Type B pancreatic cell (in vitro differentiated cells): ENCODE measurements at regions not wholly inside any gene's neighbourhood (a gene's known extent, or its start where the extent isn't known, plus 50 kb on each side); places are given as distances from the start of the nearest gene placed in this dataset.

Experiments used
- DNase-seq: peaks from one replicate; pipeline ENCODE4 v3.0.0; 2021; ENCODE audit warnings: mixed read lengths; ENCODE audit not compliant: unreplicated experiment; ENCODE audit errors: extremely low spot score
- H3K27ac Mint-ChIP-seq: 2 replicates; pipeline ENCODE4 v1.8.0; 2021; ENCODE audit warnings: mild to moderate bottlenecking, mixed read lengths
- H3K27me3 Mint-ChIP-seq: 2 replicates; pipeline ENCODE4 v1.8.0; 2021; ENCODE audit warnings: mixed read lengths
- H3K36me3 Mint-ChIP-seq: 2 replicates; pipeline ENCODE4 v1.8.0; 2021; ENCODE audit warnings: mixed read lengths
- H3K4me1 Mint-ChIP-seq: one replicate; pipeline ENCODE4 v1.8.0; 2021; ENCODE audit warnings: mixed read lengths; ENCODE audit not compliant: unreplicated experiment
- H3K4me3 Mint-ChIP-seq: 2 replicates; pipeline ENCODE4 v1.8.0; 2021; ENCODE audit warnings: mild to moderate bottlenecking, mixed read lengths
- H3K9me3 Mint-ChIP-seq: 2 replicates; pipeline ENCODE4 v1.8.0; 2021; ENCODE audit warnings: mixed read lengths
- TF ChIP-seq, protein P1 (sequence below): fragments of 200-600 bp; sonication (generic); conservative IDR thresholded peaks from 2 replicates; pipeline ENCODE4 v1.5.0; 2021; ENCODE audit warnings: antibody characterized with exemption, mild to moderate bottlenecking

- Mint-ChIP-seq H3K27ac (no peak overlapping the region), H3K27me3 (no peaks in the 10 kb centered on the region), H3K36me3 (no peaks in the 10 kb centered on the region), H3K9me3 (peaks cover 11% of the 10 kb centered on the region), H3K4me1 (no peaks in the 10 kb centered on the region), H3K4me3 (no peak overlapping the region)
- TF ChIP-seq, protein P1, sequence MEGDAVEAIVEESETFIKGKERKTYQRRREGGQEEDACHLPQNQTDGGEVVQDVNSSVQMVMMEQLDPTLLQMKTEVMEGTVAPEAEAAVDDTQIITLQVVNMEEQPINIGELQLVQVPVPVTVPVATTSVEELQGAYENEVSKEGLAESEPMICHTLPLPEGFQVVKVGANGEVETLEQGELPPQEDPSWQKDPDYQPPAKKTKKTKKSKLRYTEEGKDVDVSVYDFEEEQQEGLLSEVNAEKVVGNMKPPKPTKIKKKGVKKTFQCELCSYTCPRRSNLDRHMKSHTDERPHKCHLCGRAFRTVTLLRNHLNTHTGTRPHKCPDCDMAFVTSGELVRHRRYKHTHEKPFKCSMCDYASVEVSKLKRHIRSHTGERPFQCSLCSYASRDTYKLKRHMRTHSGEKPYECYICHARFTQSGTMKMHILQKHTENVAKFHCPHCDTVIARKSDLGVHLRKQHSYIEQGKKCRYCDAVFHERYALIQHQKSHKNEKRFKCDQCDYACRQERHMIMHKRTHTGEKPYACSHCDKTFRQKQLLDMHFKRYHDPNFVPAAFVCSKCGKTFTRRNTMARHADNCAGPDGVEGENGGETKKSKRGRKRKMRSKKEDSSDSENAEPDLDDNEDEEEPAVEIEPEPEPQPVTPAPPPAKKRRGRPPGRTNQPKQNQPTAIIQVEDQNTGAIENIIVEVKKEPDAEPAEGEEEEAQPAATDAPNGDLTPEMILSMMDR, result no peak
- DNase-seq, result no peak
Measured at GRCh38 chr2:74735009-74735408, 81.0 kb downstream of the SEMA4F start.

GRCh38 chr2:74735564-74735963 is 81.5 kb downstream of the SEMA4F start:
- TF ChIP-seq, protein P1, result no peak
- peaks cover 1% of the 10 kb centered on the region for H3K27me3 Mint-ChIP-seq
- DNase-seq, result no peak
- H3K36me3 Mint-ChIP-seq, result no peaks in the 10 kb centered on the region
- peaks cover 7% of the 10 kb centered on the region for H3K9me3 Mint-ChIP-seq
- peaks cover 2% of the 10 kb centered on the region for H3K4me1 Mint-ChIP-seq
- H3K27ac Mint-ChIP-seq, result no peak overlapping the region
- no peak overlapping the region for H3K4me3 Mint-ChIP-seq

DNA sequence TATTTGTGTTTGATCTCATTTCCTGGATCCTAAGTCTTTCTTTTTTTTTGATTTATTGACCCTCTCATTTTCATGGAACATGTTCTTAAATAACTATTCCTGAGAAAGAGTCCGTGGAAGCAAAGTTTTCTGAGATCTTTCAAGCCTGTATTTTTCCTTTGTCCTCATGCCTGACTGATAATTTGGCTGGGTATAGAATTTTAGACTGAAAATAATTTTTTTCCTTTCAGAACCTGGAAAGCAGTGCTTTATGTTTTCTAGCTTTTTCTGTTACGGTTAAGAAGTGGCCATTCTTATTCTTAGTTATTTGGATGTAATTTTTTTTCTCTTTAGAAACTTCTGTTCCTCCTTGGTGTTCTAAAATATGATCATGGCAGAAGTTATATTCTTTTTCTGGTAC is 82.5 kb downstream of the SEMA4F start:
- DNase-seq, result no peak
- Mint-ChIP-seq H3K27ac (no peak overlapping the region), H3K36me3 (no peaks in the 10 kb centered on the region), H3K4me3 (no peak overlapping the region), H3K27me3 (peaks cover 5% of the 10 kb centered on the region), H3K9me3 (peaks cover 7% of the 10 kb centered on the region), H3K4me1 (peaks cover 8% of the 10 kb centered on the region)
- TF ChIP-seq, protein P1, result no peak

DNA sequence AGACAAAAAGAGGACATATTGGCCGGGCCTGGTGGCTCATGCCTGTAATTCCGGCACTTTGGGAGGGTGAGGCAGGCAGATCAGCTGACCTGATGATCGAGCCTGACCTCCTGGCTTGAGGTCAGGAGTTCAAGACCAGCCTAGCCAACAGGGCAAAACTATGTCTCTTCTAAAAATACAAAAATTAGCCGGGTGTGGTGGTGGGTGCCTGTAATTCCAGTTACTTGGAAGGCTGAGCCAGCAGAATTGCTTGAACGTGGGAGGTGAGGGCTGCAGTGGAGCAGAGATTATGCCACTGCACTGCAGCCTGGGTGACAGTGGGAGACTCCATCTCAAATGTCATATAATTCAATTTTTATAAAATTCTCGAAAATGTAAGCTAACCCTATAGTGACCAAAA is 84.5 kb downstream of the SEMA4F start:
- peaks cover 18% of the 10 kb centered on the region for H3K4me1 Mint-ChIP-seq
- DNase-seq, result no peak
- H3K9me3 Mint-ChIP-seq, result peaks cover 7% of the 10 kb centered on the region
- TF ChIP-seq, protein P1, result no peak
- peaks cover 9% of the 10 kb centered on the region for H3K27me3 Mint-ChIP-seq
- H3K27ac Mint-ChIP-seq, result no peak overlapping the region
- no peaks in the 10 kb centered on the region for H3K36me3 Mint-ChIP-seq
- no peak overlapping the region for H3K4me3 Mint-ChIP-seq

- no peak overlapping the region for H3K27ac Mint-ChIP-seq
- no peak for DNase-seq
- no peaks in the 10 kb centered on the region for H3K36me3 Mint-ChIP-seq
- peaks cover 9% of the 10 kb centered on the region for H3K27me3 Mint-ChIP-seq
- TF ChIP-seq, protein P1, result no peak
- peaks cover 19% of the 10 kb centered on the region for H3K4me1 Mint-ChIP-seq
- H3K4me3 Mint-ChIP-seq, result no peak overlapping the region
- peaks cover 7% of the 10 kb centered on the region for H3K9me3 Mint-ChIP-seq
Measured at GRCh38 chr2:74739129-74739528, 85.1 kb downstream of the SEMA4F start.

DNA sequence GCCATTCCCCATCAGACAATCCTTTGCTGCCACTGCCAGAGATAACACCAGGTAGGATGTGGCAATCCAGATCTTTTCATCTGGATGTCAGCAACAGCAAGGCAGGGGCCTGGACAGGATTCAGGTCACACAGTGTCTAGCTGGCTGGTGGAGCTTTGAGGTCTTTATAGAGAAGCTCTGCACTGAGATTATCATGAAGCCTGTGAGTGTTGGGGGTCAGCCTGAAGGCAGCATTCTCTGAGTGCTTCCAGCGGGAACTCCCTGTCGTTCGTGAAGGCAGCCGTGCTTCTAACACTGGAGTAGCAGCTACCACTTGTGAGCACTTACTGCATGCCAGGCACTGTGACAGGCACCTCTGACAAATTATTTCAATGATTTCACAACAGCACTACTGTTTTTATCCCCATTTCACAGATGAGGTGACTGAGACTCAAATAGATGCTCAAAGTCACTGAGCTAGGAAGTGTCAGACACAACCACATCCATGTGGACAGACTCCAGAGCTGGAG is 85.7 kb downstream of the SEMA4F start:
- no peak for DNase-seq
- Mint-ChIP-seq H3K4me1 (peaks cover 19% of the 10 kb centered on the region), H3K9me3 (peaks cover 7% of the 10 kb centered on the region), H3K36me3 (no peaks in the 10 kb centered on the region), H3K27me3 (peaks cover 9% of the 10 kb centered on the region), H3K4me3 (no peak overlapping the region), H3K27ac (no peak overlapping the region)
- TF ChIP-seq, protein P1, result no peak
